Epidermal melanocyte (primary cell): ENCODE measurements at regions not wholly inside any gene's neighbourhood (a gene's known extent, or its start where the extent isn't known, plus 50 kb on each side); places are given as distances from the start of the nearest gene placed in this dataset.
"Not testable (repeated sequence)": the region's sequence is repeated elsewhere in the genome, so short reads cannot be mapped to it uniquely, and the experiment has no call there.

ENCODE experiments used
- DNase-seq: peaks from one replicate; pipeline ENCODE4 v3.0.0; 2011; ENCODE audit warnings: low spot score; ENCODE audit not compliant: insufficient read length

DNA sequence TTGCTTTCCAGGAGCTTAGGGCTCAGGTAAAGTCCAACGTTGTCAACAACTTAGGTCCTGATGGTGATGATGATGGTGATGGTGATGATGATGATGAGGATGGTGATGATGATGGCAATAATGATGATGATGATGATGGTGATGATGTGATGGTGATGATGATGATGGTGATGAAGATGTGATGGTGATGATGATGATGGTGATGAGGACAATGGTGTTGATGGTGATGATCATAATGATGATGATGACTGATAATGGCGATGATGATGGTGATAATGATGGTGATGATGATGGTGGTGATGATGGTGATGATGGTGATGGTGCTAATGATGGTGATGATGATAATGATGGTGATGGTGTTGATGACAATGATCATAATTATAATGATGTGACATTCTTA lies 750.2 kb downstream of the TBC1D22A start:
- DNase-seq = no peak

- no peak for DNase-seq
Observed at GRCh38 chr22:47504962-47505361, 742.5 kb downstream of the TBC1D22A start.

GRCh38 chr22:47498969-47499495 lies 736.6 kb downstream of the TBC1D22A start:
- DNase-seq = no peak

DNA sequence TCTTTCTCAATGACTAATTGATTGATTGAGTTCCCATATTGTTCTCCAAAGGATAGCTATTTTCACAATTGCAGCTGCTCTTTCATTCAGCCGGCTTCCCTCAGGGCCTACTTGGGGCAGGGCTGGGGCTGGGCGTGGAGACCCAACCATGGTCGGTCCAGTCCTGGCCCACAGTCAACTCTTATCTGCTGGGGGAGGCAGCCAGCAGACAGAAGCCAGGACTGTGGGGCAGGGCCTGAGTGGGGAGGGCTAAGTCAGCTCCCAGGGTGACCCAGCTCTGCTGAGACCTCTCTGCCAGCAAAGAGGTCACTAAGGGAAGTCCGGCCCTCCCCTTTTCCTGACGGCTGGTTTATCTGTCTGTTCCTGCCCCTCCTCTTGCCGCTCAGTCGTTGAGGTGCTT lies 735.2 kb downstream of the TBC1D22A start:
- DNase-seq = no peak

- no peak for DNase-seq
Observed at GRCh38 chr22:47495110-47495509, 732.7 kb downstream of the TBC1D22A start.

- not testable (repeated sequence) for DNase-seq
Observed at GRCh38 chr22:47488131-47488530, 725.7 kb downstream of the TBC1D22A start.

- DNase-seq = no peak
Observed at GRCh38 chr22:47486569-47487312, 724.3 kb downstream of the TBC1D22A start.

GRCh38 chr22:47484960-47485569 lies 722.6 kb downstream of the TBC1D22A start:
- no peak for DNase-seq

DNA sequence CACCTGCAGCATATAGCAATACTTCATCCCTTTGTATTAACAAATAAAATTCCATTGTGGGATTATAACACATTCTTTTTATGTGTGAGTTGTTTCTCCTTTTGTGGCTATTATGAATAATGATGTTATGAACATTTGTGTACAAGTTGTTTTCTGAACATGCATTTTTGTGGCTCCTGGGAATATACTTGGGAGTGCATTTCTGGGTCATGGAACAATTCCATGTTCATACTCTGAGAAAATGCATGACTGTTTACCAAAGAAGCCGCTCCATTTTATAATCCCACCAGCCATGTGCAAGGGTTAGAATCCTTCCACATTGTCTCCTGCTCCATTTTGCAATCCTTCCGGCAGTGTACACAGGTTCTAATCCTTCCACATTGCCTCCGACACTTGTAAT lies 713.8 kb downstream of the TBC1D22A start:
- no peak for DNase-seq

GRCh38 chr22:47474895-47475294 lies 712.4 kb downstream of the TBC1D22A start:
- no peak for DNase-seq

- no peak for DNase-seq
Observed at GRCh38 chr22:47474464-47474863, 712.0 kb downstream of the TBC1D22A start.

- DNase-seq = no peak
Observed at GRCh38 chr22:47472636-47473035, 710.2 kb downstream of the TBC1D22A start.

GRCh38 chr22:47471406-47471805 lies 709.0 kb downstream of the TBC1D22A start:
- no peak for DNase-seq

DNA sequence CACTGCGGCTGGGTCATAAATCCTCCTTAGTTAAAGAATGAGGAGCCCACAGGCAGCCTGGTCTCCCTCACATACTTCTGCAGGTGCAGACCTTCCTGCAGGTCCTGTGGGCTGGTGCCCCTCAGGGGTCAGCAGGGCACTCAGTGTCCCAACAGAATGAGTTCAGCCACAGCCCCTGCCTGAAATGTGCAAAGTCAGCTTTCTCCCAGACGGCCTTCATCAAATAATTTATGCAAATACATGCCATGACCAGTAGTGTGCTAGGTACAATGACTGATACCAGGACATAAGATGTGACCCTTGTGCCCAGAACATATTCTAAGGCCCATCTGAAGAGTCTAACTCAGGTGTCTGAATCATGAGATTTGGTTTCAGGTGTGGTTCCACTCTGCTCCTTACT lies 703.4 kb downstream of the TBC1D22A start:
- DNase-seq = no peak

- DNase-seq = no peak
Observed at GRCh38 chr22:47465222-47465621, 702.8 kb downstream of the TBC1D22A start.

DNA sequence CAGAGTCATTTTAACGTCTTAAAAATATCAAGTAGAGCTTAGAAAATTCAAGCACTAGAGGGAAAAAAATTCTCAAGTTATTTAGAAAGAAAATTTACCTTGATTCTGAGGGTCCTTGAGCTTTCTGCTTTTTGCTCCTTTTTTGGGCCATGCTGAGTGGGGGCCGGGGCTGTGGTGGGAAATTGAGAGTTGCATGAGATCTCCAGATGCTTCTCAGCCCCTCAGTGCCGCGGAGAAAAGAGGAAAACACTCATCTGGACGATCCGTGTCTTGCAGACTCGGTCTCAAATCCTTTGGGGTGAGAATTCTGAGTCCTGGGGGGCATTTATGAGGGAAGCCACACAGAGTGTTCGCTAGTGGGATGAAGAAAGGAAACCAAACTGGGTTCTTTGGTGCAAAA lies 700.8 kb downstream of the TBC1D22A start:
- DNase-seq = no peak

GRCh38 chr22:47460861-47461260 lies 698.4 kb downstream of the TBC1D22A start:
- no peak for DNase-seq

DNA sequence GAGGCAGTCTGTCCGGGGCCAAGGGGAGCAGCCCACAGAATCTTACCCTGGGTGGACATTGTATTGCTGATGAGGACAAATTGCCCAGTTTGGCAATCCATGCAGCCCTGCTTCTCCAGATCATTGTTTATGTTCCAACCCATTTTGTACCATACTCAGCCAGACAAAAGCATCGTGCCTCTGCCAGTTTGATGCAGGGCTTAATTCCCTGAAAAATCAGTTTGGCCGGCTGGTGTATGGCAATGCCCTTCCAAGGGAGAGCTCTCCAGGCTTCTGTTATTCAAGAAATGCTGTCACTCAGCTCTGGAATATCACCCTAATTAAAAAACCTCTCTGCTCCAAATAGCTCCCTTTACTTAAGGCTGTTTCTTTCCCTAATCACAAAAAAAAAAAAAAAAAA lies 697.7 kb downstream of the TBC1D22A start:
- no peak for DNase-seq

DNA sequence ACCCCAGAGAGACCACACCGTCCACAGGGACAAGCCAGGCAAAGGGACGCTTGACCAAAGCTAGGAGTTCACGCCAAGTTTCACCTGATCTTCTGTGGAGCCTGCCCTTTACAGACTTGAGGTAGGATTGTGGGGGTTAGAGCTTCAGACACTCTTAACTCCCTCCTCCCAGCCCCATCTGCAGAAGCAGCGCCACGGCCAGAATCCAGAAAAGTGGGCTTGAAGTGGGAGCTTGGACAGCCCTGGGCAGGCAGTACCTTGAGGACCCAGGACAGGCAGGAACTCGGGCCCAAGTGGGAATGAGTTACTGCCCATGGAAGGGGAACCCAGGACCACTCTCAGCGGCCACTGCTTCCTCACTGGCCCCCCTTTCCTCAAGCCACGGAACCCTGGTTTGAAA lies 695.9 kb downstream of the TBC1D22A start:
- no peak for DNase-seq

DNA sequence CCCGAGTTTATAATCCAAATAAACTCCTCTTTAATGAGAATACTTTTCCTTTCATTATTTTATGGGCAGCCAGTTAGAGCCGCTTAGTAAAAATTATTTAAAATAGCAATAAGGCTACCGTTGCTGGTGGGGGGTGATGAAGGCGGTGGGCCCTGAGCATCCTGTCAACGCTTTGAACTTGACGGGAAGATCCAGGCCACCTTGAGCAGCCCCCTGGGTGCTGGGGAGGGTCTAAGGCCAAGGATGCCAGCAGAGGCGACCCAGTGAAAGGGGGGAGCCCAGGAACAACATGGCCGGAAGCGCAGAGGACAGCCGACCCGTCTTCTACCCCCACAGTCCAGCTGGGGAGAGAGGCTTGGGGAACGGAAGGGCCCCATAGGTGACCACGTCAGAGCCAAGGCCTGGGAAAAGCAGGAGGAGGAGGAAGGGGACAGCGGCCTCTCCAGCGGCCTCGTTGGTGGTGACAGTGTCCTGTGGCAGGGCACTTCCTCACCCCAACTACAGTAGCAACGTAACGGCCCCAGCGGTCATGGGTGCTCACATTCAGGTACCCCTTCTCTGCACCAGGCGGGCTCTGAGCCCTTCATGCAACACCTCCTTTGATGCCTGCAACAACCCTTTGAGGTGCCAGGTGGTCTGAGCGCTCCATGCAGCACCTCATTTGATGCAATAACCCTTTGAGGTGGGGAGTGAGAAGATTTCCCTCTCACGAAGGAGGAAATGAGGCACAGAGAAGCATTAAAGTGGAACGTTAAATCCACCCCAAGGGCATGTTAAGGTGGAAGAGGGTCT lies 695.3 kb downstream of the TBC1D22A start:
- DNase-seq = no peak

DNA sequence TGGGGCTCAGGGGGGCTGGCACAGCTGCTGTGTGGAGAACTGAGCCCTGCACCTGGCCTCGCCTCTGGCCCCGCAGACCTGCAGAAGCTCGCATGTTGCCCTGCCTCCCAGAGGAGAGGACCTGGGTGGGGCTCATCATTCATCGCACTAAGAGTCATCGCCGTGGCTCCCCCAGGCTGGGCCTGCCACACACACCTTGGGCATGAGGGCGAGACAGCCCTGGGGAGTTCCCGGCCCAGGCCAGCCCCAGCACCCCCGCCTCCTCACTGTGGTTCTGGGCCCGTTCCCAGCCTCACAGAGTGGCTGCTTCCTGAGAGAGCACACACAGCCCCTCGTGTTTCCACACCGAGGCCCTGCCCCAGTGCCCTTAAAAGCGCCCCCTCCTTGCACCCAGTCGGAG lies 694.6 kb downstream of the TBC1D22A start:
- DNase-seq = no peak

- DNase-seq = no peak
Observed at GRCh38 chr22:47456031-47456430, 693.6 kb downstream of the TBC1D22A start.
